Heart left ventricle (tissue), 13 donors: ENCODE measurements at regions not wholly inside any gene's neighbourhood (a gene's known extent, or its start where the extent isn't known, plus 50 kb on each side); places are given as distances from the start of the nearest gene placed in this dataset.

Experiments used
- CTCF ChIP-seq, 12 donors: fragments of 200-600 bp; sonication (generic) in 4 of 12; IDR thresholded peaks; one replicate each; pipeline versions ENCODE4 v1.5.0 to v1.8.0; 2018 to 2022; ENCODE audit warnings: antibody characterized with exemption in 12 of 12, mild to moderate bottlenecking in 5 of 12
- POLR2A ChIP-seq, 2 donors: fragments of 450-650 bp; IDR thresholded peaks; one replicate each; pipeline ENCODE4 v1.6.1; 2017; ENCODE audit warnings: antibody characterized with exemption in 2 of 2, mild to moderate bottlenecking in 2 of 2, moderate library complexity in 2 of 2
- donor health status: ischemic (EF 13 %, LVEDD 7.1; RV severe dilation, severe dysfunction).
- donor health status: DM: no; HTN: yes; CAD: no.
- donor health status: DM: no; HTN: no; CAD: no.
- donor health status: ischemic (EF 25% LVEDD 6.9; RV normal size, moderate dysfunction).
- donor health status: ischemic (EF 25% LVEDD 5.7; RV mildly dilated, moderate dysfunction).
- donor health status: ischemic (EF 35%, LVEDD 5.7; RV mildly dilated, moderate dysfunction).
- donor health status: nonischemic (EF 11% LVEDD 7.7; RV severe dilation, severe dysfunction).
- donor health status: DM: yes; HTN: yes; CAD: no.
- donor health status: PGD.
- donor health status: ischemic (EF 29% LVEDD 5.4; RV normal size, mild dysfunction).
- donor health status: nonischemic (EF 23%, LVEDD 6.1; RV moderate dilation, normal function).

GRCh38 chr22:10727393-10727792, 4800.6 kb upstream of the OR11H1 start:
- TF ChIP-seq POLR2A (IDR thresholded peaks at IDR 0.05), result no peak
- no peak for TF ChIP-seq CTCF (IDR thresholded peaks at IDR 0.05)
